Mesendoderm (in vitro differentiated cells): ENCODE measurements at regions not wholly inside any gene's neighbourhood (a gene's known extent, or its start where the extent isn't known, plus 50 kb on each side); places are given as distances from the start of the nearest gene placed in this dataset.
A peak's percentile ranks its signal among the peaks of the same experiment; 100 is the strongest.

Experiments
- DNase-seq: peaks from one replicate; pipeline ENCODE4 v3.0.0; 2013
- H2AK5ac ChIP-seq: 2 replicates; pipeline ENCODE4 v1.6.1; 2013; ENCODE audit warnings: low read length, inconsistent platforms
- H2BK120ac ChIP-seq: 2 replicates; pipeline ENCODE4 v1.6.1; 2013; ENCODE audit warnings: low read depth, mild to moderate bottlenecking, low read length, moderate library complexity, mixed read lengths
- H2BK15ac ChIP-seq: replicated peaks from 2 replicates; pipeline ENCODE4 v1.6.1; 2013; ENCODE audit warnings: low read depth, mild to moderate bottlenecking, moderate library complexity
- H2BK5ac ChIP-seq: 2 replicates; pipeline ENCODE4 v1.6.1; 2013; ENCODE audit warnings: low read length, inconsistent platforms
- H3K18ac ChIP-seq: 2 replicates; pipeline ENCODE4 v1.6.1; 2013; ENCODE audit warnings: mild to moderate bottlenecking, low read length, mixed read lengths
- H3K23ac ChIP-seq: one replicate; pipeline ENCODE4 v1.6.1; 2013; ENCODE audit warnings: low read length
- H3K27ac ChIP-seq: 2 replicates; pipeline ENCODE4 v1.5.1; 2013; ENCODE audit warnings: low read depth, mild to moderate bottlenecking, inconsistent platforms, low read length, moderate library complexity
- H3K27me3 ChIP-seq: 2 replicates; pipeline ENCODE4 v1.6.1; 2013; ENCODE audit warnings: low read length, control low read depth, mild to moderate bottlenecking, inconsistent platforms; ENCODE audit not compliant: insufficient read depth, poor library complexity
- H3K36me3 ChIP-seq: 2 replicates; pipeline ENCODE4 v1.6.1; 2013; ENCODE audit warnings: low read length, inconsistent platforms; ENCODE audit not compliant: control insufficient read depth, insufficient read depth
- H3K4ac ChIP-seq: one replicate; pipeline ENCODE4 v1.6.1; 2013; ENCODE audit warnings: low read depth, mild to moderate bottlenecking, low read length, moderate library complexity
- H3K4me1 ChIP-seq: 2 replicates; pipeline ENCODE4 v1.6.1; 2013; ENCODE audit warnings: low read depth, low read length, inconsistent platforms; ENCODE audit not compliant: control insufficient read depth
- H3K4me2 ChIP-seq: 2 replicates; pipeline ENCODE4 v1.6.1; 2013; ENCODE audit warnings: low read length
- H3K4me3 ChIP-seq: 2 replicates; pipeline ENCODE4 v1.5.1; 2013; ENCODE audit warnings: mild to moderate bottlenecking, low read length
- H3K56ac ChIP-seq: one replicate; pipeline ENCODE4 v1.6.1; 2013; ENCODE audit warnings: low read length
- H3K79me1 ChIP-seq: 2 replicates; pipeline ENCODE4 v1.6.1; 2013; ENCODE audit warnings: low read length, inconsistent platforms
- H3K79me2 ChIP-seq: 2 replicates; pipeline ENCODE4 v1.6.1; 2013; ENCODE audit warnings: mild to moderate bottlenecking, low read length; ENCODE audit not compliant: control insufficient read depth, insufficient read depth
- H3K9ac ChIP-seq: 2 replicates; pipeline ENCODE4 v1.6.1; 2013; ENCODE audit warnings: low read length, inconsistent platforms
- H4K5ac ChIP-seq: one replicate; pipeline ENCODE4 v1.6.1; 2013; ENCODE audit warnings: low read length
- H4K8ac ChIP-seq: one replicate; pipeline ENCODE4 v1.6.1; 2013; ENCODE audit warnings: low read depth, mild to moderate bottlenecking, control low read depth, low read length, moderate library complexity
- WGBS: extraction: QIAGEN DNeasy Blood & Tissue Kit; methylation state at CpG from one replicate; pipeline ENCODE4 v1.1.7; 2013; ENCODE audit warnings: low lambda C conversion rate, missing lambda C conversion rate; ENCODE audit not compliant: insufficient coverage; ENCODE audit errors: extremely low coverage; 5-methylcytosine and 5-hydroxymethylcytosine counted together

DNA sequence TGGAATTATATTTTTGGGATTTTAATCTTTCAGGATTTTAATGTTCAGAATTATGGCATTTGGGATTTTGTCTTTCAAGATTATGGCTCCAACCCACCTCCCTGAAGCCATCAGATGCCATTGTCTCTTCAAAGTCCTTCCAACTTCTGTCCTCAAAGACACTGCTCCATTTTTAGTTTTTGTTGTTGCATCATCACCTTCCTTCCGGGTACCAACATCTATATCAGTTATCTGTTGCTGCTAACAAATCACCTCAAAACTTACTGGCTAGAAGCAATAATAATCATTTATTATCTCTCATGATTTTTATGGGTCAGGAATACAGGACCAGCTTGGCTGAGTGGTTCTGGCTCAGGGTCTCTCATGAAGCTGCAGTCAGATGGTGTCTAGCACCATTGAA, 138.8 kb upstream of the ZBED5 start:
- H3K4me1 ChIP-seq, result peaks cover 8% of the 10 kb centered on the region
- no peak overlapping the region for H3K23ac ChIP-seq
- no peak overlapping the region for H3K4ac ChIP-seq
- DNase-seq, result no peak
- no peaks in the 10 kb centered on the region for H3K79me1 ChIP-seq
- no peak overlapping the region for H3K4me3 ChIP-seq
- WGBS, result no CpG with 5 or more reads among the region's 1 CpG
- H3K4me2 ChIP-seq, result no peak overlapping the region
- H2BK5ac ChIP-seq, result no peak overlapping the region
- H2AK5ac ChIP-seq, result no peak overlapping the region
- no peak overlapping the region for H2BK120ac ChIP-seq
- H3K9ac ChIP-seq, result no peak overlapping the region
- no peak overlapping the region for H3K56ac ChIP-seq
- H4K8ac ChIP-seq, result no peak overlapping the region
- no peaks in the 10 kb centered on the region for H3K79me2 ChIP-seq
- no peaks in the 10 kb centered on the region for H3K36me3 ChIP-seq
- H3K27ac ChIP-seq, result no peak overlapping the region
- no peak overlapping the region for H2BK15ac ChIP-seq
- no peaks in the 10 kb centered on the region for H3K27me3 ChIP-seq
- no peak overlapping the region for H3K18ac ChIP-seq
- H4K5ac ChIP-seq, result no peak overlapping the region

DNA sequence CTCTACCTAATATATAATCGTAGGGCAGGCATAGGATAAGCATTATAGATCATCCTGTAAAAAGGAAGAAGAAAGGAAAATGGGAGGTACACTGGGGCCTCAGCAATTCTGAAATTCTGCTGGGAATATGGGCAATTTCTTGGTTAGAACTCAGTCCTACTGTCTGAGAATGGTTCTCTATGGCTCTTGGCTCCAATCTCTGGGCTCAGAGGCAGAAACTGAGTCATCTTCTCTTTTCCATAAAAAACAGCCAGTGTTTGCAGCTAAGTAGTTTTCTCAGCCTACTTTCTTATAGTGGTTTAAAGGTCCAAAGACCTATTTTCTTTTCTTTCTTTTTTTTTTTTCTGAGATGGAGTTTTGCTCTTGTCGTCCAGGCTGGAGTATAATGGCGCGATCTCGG, 135.8 kb upstream of the ZBED5 start:
- WGBS, result no CpG with 5 or more reads among the region's 5 CpGs

DNA sequence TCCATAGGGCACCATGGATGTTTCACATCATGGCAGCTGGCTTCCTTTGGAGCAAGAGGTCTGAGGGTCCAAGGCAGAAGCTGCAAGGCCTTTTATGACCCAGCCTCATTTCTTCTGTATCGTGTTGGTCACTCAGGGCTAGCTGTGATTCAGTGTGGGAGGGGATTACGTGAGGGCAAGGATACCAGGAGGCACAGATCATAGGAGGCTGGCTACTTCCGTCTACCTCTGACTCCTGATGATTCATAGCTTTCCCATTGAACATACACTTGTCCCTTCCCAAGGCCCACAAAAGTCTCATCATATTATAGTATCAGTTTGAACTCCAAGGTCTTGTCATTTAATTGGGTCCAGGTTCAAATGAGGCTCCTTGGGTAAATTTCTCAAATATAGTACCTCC, 135.3 kb upstream of the ZBED5 start:
- Histone ChIP-seq H3K9ac (no peak overlapping the region), H3K79me2 (no peaks in the 10 kb centered on the region), H3K4me3 (no peak overlapping the region), H3K27me3 (no peaks in the 10 kb centered on the region), H2AK5ac (no peak overlapping the region), H2BK5ac (no peak overlapping the region), H3K4ac (no peak overlapping the region), H3K27ac (peak overlapping the region; percentile 16), H4K8ac (no peak overlapping the region), H3K18ac (no peak overlapping the region), H3K23ac (no peak overlapping the region), H2BK15ac (no peak overlapping the region), H3K4me2 (no peak overlapping the region), H2BK120ac (no peak overlapping the region), H4K5ac (no peak overlapping the region), H3K56ac (no peak overlapping the region), H3K4me1 (no peaks in the 10 kb centered on the region), H3K79me1 (no peaks in the 10 kb centered on the region), H3K36me3 (no peaks in the 10 kb centered on the region)
- no CpG with 5 or more reads among the region's 3 CpGs for WGBS
- no peak for DNase-seq

More for the DNA sequence above, 135.8 kb upstream of the ZBED5 start:
- Histone ChIP-seq H4K5ac (no peak overlapping the region), H2BK120ac (no peak overlapping the region), H3K4me1 (no peaks in the 10 kb centered on the region), H3K23ac (no peak overlapping the region), H3K79me1 (no peaks in the 10 kb centered on the region), H2BK5ac (no peak overlapping the region), H2AK5ac (no peak overlapping the region), H3K18ac (no peak overlapping the region), H3K4me2 (no peak overlapping the region), H3K4ac (no peak overlapping the region), H3K27me3 (no peaks in the 10 kb centered on the region), H4K8ac (no peak overlapping the region), H2BK15ac (no peak overlapping the region), H3K27ac (no peak overlapping the region), H3K9ac (no peak overlapping the region), H3K4me3 (no peak overlapping the region), H3K36me3 (no peaks in the 10 kb centered on the region), H3K56ac (no peak overlapping the region), H3K79me2 (no peaks in the 10 kb centered on the region)
- DNase-seq, result no peak

DNA sequence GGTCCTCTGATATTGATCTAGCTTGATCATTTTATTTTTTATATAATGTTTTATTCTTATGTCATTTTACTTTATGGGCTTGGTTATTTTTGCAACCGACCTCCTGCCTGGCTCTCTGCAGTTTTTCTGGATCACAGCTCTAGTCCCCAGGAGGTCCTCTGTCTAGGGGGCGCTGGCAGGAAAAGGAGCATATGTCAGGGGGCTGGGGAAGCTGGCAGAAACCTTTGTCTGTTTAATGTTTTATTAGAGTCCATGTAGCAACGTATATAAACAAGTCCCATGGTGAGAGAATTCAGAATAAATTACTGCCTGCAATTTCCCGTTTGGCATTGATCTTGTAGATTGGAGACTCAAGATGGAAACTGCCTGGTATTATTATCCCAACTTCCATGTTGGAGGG, 133.5 kb upstream of the ZBED5 start:
- no peak overlapping the region for H3K23ac ChIP-seq

DNA sequence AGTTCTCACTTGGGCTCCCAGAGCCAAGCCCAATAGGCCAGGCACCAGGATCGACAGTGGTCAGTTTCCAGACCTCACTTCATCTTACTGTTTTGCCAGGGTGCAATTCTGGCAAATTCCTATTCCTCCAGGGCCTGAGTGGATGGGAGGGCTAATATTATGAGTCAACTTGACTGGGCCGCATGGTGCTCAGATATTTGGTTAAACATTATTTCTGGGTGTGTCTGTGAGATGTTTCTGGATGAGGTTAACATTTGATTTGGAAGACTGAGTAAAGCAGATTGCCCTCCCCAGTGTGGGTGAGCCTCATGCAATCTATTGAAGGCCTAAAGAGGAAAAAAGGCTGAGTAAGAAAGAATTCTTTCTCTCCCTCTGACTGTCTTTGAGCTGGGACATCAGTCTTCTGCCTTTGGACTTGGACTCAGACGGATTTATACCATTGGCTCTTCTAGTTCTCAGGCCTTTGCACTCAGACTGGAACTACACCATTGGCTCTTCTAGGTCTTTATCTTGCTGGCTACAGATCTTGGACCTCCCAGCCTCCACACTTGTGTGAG, 132.9 kb upstream of the ZBED5 start:
- Histone ChIP-seq H2BK15ac (no peak overlapping the region), H3K36me3 (no peaks in the 10 kb centered on the region), H3K79me1 (no peaks in the 10 kb centered on the region), H3K18ac (no peak overlapping the region), H2AK5ac (no peak overlapping the region), H3K56ac (no peak overlapping the region), H3K27ac (no peak overlapping the region), H3K79me2 (no peaks in the 10 kb centered on the region), H4K5ac (no peak overlapping the region), H3K4me1 (no peaks in the 10 kb centered on the region), H3K27me3 (no peaks in the 10 kb centered on the region), H2BK120ac (no peak overlapping the region), H3K9ac (no peak overlapping the region), H3K4me3 (no peak overlapping the region), H2BK5ac (no peak overlapping the region), H3K4ac (no peak overlapping the region), H3K23ac (no peak overlapping the region), H4K8ac (no peak overlapping the region), H3K4me2 (no peak overlapping the region)
- WGBS, result no CpG with 5 or more reads among the region's 3 CpGs
- DNase-seq, result no peak

More for the DNA sequence above, 133.5 kb upstream of the ZBED5 start:
- Histone ChIP-seq H3K27ac (no peak overlapping the region), H3K4me2 (no peak overlapping the region), H3K18ac (no peak overlapping the region), H3K9ac (no peak overlapping the region), H3K4ac (no peak overlapping the region), H4K5ac (no peak overlapping the region), H4K8ac (no peak overlapping the region), H2BK5ac (no peak overlapping the region), H3K79me1 (no peaks in the 10 kb centered on the region), H2BK15ac (no peak overlapping the region), H2AK5ac (no peak overlapping the region), H3K4me3 (no peak overlapping the region), H3K27me3 (no peaks in the 10 kb centered on the region), H3K79me2 (no peaks in the 10 kb centered on the region), H2BK120ac (no peak overlapping the region), H3K36me3 (no peaks in the 10 kb centered on the region), H3K4me1 (no peaks in the 10 kb centered on the region), H3K56ac (no peak overlapping the region)
- no peak for DNase-seq
- WGBS, result no CpG with 5 or more reads among the region's 4 CpGs

DNA sequence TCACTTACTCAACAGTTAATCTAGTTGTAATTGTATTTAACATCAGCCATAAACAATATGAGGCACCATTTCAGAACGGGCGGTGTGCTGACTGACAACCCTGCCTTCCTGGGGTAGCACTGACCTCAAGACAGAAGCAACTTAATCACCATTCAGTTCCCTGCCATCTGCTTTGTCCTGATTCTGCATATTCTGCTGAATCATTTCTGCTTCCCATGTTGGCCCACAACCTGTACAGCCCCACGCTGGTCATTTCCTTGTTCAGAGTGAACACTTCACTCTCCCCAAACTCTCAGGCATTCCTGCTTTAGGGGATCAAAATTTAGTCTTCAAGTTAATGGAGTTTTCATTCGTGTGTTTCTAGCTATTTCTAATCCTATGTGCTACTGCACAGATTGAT, 132.3 kb upstream of the ZBED5 start:
- no peak overlapping the region for H4K5ac ChIP-seq
- H3K4ac ChIP-seq, result no peak overlapping the region
- no peak overlapping the region for H3K56ac ChIP-seq
- H3K23ac ChIP-seq, result no peak overlapping the region
- H3K4me3 ChIP-seq, result no peak overlapping the region
- no peaks in the 10 kb centered on the region for H3K79me1 ChIP-seq
- WGBS, result no CpG with 5 or more reads among the region's 4 CpGs
- H3K36me3 ChIP-seq, result no peaks in the 10 kb centered on the region
- H3K18ac ChIP-seq, result no peak overlapping the region
- no peak overlapping the region for H3K4me2 ChIP-seq
- no peak overlapping the region for H4K8ac ChIP-seq
- H3K79me2 ChIP-seq, result no peaks in the 10 kb centered on the region
- no peak overlapping the region for H2BK15ac ChIP-seq
- no peak overlapping the region for H2BK5ac ChIP-seq
- no peaks in the 10 kb centered on the region for H3K4me1 ChIP-seq
- no peak overlapping the region for H2AK5ac ChIP-seq
- H3K27me3 ChIP-seq, result no peaks in the 10 kb centered on the region
- H3K27ac ChIP-seq, result no peak overlapping the region
- DNase-seq, result no peak
- no peak overlapping the region for H2BK120ac ChIP-seq
- H3K9ac ChIP-seq, result no peak overlapping the region
